ENCODE measurements at regions not wholly inside any gene's neighbourhood (a gene's known extent, or its start where the extent isn't known, plus 50 kb on each side); places are given as distances from the start of the nearest gene placed in this dataset.
"Not testable (repeated sequence)": the region's sequence is repeated elsewhere in the genome, so short reads cannot be mapped to it uniquely, and the experiment has no call there.

GRCh38 chr5:167284222-167284890 lies 1007.1 kb upstream of the WWC1 start:
- no peak for DNase-seq (ENCODE audit: low spot score)

GRCh38 chr5:167285591-167285990 lies 1005.9 kb upstream of the WWC1 start:
- DNase-seq (ENCODE audit: low spot score) = no peak

GRCh38 chr5:167286891-167287290 lies 1004.6 kb upstream of the WWC1 start:
- DNase-seq (ENCODE audit: low spot score) = no peak

DNA sequence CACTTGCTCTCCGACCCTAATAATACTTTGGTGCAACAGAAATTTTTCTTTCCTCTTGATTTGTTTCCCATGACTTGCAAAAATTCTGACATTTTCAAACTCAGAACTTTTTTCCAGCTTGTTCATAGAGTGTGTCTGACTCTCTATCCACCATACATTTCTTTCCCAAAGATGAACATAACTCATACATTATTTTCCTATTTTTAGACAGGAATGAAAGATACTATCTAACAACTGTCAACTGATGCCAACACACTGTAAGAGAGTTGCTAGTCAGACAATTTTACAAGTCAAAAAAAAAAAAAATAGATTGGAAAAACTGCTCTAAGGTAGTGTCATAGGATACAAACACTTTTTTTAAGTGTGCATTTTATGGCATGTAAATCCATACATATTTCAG lies 1001.0 kb upstream of the WWC1 start:
- no peak for DNase-seq (ENCODE audit: low spot score)

GRCh38 chr5:167294882-167295680 lies 996.4 kb upstream of the WWC1 start:
- no peak for DNase-seq (ENCODE audit: low spot score)

DNA sequence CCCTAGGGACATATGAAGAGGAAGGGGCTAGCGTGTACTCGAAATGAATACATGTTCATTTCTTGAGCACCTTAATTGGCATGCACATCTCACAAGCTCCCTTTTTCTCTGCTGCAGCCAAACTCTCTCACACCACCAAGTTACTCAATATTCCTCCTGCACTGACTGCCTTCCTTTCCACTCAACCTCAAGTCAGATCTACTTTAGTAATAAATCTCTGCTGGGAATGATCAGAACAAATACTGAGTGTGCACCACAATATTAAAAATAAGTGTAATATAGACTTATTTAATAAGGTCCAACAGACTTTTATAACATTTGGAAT lies 995.8 kb upstream of the WWC1 start:
- DNase-seq (ENCODE audit: low spot score) = no peak

GRCh38 chr5:167296066-167296465 lies 995.4 kb upstream of the WWC1 start:
- no peak for DNase-seq (ENCODE audit: low spot score)

DNA sequence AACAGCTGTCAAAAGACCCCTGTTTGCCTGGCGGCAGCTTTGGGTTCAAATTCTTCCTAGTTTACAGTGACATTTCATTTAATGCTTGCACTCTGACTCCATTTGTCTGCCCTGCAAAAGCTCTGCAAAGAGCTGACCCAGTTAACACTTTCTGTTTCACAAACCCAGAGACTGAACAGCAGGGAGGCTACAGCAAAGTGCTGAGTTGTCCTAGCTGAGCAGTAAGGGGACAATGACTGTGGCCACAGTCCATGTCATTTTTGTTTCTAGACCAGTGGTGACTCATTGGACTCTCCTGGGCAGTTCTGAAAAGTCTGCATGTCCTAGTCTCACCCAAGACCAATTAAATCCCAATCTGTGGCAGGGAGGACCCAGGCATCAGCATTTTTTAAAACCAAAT lies 994.8 kb upstream of the WWC1 start:
- DNase-seq (ENCODE audit: low spot score) = no peak

GRCh38 chr5:167299861-167300260 lies 991.6 kb upstream of the WWC1 start:
- not testable (repeated sequence) for DNase-seq (ENCODE audit: low spot score)

- no peak for DNase-seq (ENCODE audit: low spot score)
Measured at GRCh38 chr5:167303582-167303981, 987.9 kb upstream of the WWC1 start.

DNA sequence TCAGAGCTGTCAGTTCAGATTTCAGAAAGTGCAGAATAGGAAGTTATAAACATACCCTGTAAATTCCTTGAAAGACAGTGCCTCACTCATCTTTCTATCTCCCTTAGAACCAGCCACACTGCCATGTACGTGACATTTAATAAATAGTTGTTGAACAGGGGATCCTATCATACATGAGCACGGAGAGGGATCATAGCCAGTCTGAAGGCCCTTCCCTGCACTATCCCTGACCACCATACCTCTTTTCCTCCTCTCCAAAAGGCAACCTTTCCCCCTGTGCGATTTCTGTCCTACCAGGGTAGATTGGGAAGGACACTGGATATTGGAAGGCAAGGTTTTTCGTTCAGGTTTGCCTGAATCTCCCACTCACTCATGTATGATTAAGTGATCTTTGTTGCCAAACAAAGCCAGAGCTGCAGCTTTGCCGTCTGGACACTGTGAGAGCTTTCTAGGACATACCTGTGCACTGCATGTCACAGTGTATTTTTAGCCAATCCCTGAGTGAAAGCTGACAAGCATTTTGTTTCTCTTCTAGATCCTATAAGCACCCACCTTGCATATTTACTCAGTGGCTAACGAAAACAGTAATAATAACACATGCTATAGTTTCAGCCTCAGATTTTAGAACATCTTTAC lies 986.5 kb upstream of the WWC1 start:
- no peak for DNase-seq (ENCODE audit: low spot score)

DNA sequence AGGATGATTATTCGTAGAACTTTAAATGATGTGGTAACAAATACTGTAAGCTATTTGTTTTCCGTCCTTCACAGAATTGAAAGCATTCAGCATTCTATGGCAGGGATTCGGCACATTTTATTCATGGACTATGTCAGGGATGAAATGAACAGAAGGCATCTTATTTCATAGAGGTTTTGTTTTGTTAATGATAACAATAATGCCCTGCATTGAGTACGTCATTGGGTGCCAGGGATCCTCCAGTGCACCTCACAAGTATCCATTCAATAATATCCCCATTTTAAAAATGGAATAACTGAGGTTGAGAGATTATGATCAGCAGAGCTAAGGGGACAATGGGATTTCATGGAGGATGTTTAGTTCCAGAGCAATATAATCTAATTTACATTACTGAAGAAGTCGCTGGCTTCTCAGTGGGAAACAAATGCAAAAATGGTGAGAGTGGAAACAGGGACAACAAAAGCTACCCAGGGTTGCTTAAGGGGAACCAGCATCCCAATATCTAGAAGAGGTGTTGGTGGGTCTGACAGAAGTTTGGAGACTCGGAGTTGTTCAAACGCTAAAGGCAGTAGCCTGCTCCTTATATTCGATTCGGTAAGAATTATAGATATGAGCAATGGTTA lies 985.7 kb upstream of the WWC1 start:
- no peak for DNase-seq (ENCODE audit: low spot score)

DNA sequence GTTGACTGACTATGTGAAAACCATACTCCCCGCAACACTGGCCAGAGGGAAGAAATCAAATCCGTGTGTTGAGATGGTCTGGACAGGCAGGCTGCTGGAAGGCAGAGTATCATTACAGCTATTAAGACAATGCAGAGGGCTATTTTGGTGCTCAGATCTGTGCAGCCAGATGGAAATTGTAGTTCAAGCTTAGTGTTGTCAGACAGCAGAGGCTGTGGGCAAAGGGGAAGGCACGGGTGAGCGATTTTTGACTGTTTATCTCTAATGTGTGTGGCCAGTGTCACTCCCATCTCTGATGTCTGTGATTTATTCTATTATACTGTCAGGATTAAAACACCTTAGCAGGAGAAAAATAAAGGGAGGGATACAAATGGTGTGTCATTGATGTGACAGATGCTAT lies 984.4 kb upstream of the WWC1 start:
- DNase-seq (ENCODE audit: low spot score) = no peak

- no peak for DNase-seq (ENCODE audit: low spot score)
Measured at GRCh38 chr5:167308466-167308865, 983.0 kb upstream of the WWC1 start.

DNA sequence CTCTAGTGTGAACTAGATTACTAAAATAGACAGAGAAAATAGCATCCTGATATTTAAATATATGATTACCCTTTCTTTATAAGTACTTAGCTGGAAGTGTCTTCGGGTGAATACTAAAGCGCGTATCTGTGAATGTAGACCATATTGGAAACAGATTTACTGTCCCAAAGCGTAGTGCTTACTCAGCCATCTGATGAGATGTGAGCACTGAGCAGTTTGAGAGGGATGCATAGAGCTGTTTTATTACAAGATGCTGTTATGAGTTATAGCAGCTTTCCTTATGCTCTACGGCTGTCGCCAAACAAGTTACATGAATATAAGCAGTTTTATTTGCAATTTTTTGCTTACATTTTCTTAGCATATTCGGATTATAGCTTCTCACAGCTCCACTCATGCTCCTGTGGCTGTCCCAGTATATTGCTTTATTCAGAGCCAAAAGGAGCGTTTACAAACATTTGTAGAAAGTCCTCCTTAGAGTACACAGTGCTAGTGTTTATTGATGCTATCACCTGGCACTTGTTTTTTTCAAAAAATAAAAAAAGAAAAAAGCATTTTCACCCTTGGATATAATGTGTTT lies 981.4 kb upstream of the WWC1 start:
- no peak for DNase-seq (ENCODE audit: low spot score)

GRCh38 chr5:167311340-167311739 lies 980.1 kb upstream of the WWC1 start:
- DNase-seq (ENCODE audit: low spot score) = no peak

DNA sequence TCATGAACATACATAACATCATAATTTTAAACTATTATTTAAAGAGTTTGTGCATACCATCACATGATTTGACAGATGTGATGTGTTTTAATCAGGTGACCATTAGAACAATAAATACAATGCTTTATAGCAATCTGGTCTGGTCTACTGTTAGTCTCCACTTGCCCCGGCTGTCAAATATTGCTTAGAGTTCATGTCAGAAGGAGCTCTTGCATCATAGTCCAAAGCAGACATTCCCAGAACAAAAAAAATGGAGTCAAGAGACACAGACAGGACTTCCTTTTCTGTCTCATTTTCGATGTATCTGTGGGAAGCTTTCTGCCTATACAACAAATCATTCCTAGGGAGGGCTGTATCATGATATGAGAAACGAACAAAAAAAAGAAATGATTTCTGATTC lies 979.2 kb upstream of the WWC1 start:
- no peak for DNase-seq (ENCODE audit: low spot score)

GRCh38 chr5:167315762-167316161 lies 975.7 kb upstream of the WWC1 start:
- DNase-seq (ENCODE audit: low spot score) = no peak

- no peak for DNase-seq (ENCODE audit: low spot score)
Measured at GRCh38 chr5:167317884-167318283, 973.6 kb upstream of the WWC1 start.

DNA sequence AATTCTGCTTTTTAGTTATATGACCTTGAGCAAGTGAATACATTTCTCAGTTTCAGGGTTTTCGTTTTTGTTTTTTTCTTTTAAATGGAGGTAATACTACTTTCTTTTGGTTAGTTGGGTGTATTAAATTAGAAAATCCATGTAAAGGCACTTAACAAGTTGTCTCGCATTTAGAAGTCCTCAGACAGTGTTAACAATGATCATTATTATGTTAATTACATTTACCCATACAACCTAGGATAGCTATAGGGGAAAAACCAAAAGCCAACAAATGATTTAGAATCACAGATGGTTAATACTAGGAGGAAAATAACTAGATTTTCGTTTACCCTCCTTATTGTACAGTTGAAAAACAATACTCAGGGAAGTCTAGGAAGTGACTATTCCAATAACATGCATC lies 972.2 kb upstream of the WWC1 start:
- no peak for DNase-seq (ENCODE audit: low spot score)

DNA sequence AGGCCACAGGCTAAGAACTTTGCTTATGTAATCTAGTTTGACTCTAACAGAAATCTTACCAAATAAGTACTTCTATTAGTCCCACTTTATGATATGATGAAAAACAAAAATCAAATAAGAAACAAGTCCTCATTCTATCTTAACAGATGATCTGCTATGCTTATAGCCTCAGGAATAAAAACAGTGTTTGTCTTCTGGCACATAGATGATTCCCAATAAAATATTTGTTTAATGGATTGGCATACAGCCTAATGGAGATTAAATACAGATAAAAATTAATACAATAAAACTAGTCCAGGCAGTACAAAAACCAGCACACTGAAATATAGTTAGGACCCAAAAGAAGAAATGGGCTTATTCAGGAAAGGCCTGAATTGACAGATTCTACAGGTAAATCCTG lies 971.4 kb upstream of the WWC1 start:
- DNase-seq (ENCODE audit: low spot score) = no peak

DNA sequence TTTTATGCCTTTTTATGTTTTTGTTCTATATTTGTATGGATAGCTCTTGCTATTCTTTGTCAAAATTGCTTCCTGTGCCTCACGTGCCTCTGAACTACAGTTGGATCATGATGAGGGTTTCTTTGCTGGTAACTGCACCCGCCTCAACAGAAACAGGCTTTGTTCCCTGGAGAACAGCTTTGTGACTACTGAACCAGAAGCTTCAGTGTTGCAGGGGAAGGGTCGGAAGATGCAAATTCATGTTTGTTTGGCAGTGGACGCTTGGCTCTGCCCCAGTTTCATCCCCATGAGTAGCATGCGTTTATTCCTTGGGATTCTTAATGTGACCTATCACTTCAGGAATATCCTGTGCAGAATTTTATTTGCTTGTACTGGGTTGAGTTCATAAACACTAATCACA lies 959.1 kb upstream of the WWC1 start:
- no peak for DNase-seq (ENCODE audit: low spot score)

GRCh38 chr5:167336161-167336560 lies 955.3 kb upstream of the WWC1 start:
- no peak for DNase-seq (ENCODE audit: low spot score)
